ENCODE measurements at regions not wholly inside any gene's neighbourhood (a gene's known extent, or its start where the extent isn't known, plus 50 kb on each side); places are given as distances from the start of the nearest gene placed in this dataset.

- no peak for DNase-seq
Measured at GRCh38 chr14:95442016-95442632, 74.3 kb downstream of the SYNE3 start.

DNA sequence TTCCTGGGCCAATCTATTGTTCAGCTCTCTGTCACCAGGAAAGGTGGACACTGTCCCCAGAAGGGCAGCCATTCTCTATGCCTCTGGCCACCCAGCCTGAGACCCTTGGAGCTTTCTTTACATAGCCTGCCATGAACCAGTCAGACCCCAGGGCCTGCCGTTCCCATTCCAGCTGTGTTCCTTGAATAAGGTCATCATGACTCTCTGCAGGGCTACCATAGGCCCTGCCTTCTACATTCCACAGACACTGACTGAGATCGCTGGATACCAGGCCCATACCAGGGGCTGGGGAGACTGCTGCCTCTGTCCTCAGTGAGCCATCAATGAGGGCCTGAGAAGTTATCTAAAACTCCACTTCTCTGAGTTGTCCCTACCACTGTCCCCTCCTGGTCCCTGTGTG is 75.5 kb downstream of the SYNE3 start:
- no peak for DNase-seq

GRCh38 chr14:95440496-95440895 is 76.0 kb downstream of the SYNE3 start:
- DNase-seq: no peak

DNA sequence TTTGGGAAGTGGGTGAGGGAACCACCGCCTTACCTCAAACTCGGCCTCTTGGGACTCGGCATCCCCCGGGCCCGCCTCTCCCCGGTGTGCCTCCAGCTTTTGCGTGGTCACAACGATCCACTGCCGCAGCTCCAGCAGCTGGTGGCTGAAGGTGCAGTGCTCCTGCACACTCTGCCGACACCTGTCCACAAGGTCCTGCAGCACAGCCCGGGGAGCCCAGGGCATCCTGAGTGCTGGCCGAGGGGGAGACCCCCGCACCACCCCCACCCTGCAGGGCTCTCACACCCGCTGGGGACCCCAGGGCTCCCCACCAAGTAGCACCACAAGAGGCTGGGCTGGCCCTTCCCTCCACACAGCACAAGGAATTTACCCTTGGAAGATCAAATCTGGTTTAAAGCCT is 76.6 kb downstream of the SYNE3 start:
- DNase-seq: no peak

GRCh38 chr14:95437715-95438114 is 78.7 kb downstream of the SYNE3 start:
- DNase-seq: no peak

DNA sequence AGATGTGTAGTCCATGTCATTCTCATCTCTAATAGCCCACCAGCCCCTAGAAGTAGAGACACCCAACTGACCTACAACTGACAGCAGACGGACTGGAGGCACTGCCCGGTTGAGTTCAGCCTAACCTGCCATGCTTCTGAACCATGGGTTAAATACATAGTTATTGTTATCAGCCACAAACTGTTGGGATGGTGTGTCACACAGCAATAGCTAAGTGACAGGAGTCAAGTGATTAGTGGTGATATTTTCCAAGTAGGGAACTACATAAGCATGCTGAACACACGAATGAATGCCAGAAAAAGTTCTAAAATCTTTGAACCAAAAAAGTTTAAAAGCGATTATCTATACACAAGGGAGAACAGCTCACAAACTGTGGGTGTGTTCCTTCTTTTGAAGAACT is 80.1 kb downstream of the SYNE3 start:
- no peak for DNase-seq

- DNase-seq: no peak
Measured at GRCh38 chr14:95434121-95434520, 82.3 kb downstream of the SYNE3 start.

DNA sequence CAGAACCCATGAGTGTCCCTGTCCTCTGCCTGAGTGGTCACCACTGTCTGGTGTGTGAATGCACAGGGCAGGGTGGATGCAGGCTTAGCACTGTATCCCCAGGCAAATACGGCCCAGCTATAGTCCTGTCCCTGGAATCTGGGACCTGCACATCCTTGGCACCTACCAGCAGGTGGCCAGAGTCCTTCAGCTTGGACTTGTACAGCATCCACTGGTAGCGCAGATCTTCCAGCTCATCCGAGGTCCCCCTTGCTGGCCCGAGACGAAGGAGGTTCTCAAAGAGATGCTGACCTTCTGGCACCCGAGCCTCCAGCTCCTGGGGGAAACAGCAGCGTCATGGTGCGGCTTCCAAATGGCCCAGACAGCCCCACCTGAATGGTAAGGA is 83.4 kb downstream of the SYNE3 start:
- DNase-seq: no peak

DNA sequence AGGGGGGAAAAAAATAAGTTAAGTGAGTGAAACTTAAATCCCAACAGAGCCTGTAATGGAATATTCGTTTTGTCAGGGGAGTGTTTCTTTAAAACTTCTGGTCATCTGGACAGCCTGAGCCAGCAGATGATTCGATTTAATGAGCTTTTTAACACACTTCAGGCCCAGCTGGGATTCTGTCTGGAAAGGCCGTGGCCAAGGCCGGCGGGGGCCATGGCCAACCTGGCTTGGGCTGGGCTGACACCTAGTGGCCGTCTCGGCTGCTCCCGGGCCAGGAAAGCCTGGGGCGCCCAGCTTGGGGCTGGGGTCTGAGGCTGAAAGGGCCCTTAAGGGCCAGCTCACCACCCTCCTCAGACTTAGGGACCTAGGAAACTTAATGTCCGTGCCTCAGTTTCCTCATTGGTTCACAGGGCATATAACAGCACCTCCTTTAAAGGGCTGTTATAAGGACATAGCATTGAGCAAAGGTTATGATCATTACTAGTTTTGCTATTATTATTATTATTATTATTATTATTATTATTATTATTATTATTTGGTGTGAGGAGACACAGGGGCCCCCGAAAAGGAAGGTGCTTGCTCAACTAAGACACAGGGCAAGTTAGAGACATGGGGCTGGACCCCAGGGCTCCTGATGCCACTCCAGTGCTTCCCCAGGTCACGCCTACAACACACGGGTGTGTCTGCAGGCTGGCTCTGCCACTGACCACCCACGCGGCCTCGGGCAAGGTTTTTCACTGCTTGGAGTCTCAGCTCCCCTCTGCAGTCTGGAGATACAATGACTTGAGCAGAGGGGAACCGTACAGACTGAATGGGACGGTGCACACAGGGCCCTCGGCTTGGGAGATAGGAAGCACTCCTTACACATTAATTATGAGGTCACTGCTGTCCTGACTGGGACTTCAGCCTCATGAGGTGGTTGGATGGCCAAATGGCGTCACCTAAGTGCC is 84.0 kb downstream of the SYNE3 start:
- DNase-seq: no peak

- no peak for DNase-seq
Measured at GRCh38 chr14:95431199-95432143, 85.0 kb downstream of the SYNE3 start.

GRCh38 chr14:95428557-95428956 is 87.9 kb downstream of the SYNE3 start:
- DNase-seq: no peak

DNA sequence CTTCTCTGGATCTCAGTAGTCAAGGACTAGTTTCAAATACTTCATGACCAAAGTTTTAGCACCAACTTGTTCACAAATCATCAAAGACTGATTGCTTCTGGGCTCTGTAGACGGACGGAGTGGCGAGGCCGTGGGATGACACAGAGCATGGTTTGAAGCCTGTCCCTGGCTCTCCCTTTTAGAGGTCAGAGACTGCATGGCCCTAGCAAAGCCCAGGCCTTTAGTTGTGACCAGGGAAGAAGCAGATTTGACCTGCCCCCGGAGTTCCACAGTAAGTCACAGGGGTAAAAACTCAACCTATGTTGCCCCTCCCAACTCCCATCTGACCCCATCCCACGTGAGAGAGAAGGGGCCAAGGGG is 90.4 kb downstream of the SYNE3 start:
- DNase-seq: no peak

- DNase-seq: no peak
Measured at GRCh38 chr14:95425369-95426115, 90.9 kb downstream of the SYNE3 start.

DNA sequence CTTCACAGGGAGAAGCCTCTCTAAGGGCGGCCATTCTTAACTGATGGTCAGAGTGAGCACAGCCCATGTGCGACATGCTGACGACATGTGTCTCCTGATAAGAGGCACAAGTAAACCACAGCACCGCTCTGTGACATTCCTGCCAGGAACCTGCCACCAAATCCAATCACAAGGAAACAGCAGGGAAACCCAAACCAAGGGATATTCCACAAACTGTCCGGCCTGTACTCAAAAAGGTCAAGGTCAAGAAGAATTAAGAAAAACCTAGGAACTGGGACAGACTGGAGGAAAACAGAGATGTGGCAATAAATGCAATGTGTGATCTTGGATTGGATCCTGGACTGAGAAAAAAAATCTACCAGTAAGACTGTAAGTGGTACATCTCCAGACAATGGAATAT is 91.9 kb downstream of the SYNE3 start:
- DNase-seq: no peak

- no peak for DNase-seq
Measured at GRCh38 chr14:95421741-95422140, 94.7 kb downstream of the SYNE3 start.

- DNase-seq: no peak
Measured at GRCh38 chr14:95420060-95420459, 96.4 kb downstream of the SYNE3 start.

DNA sequence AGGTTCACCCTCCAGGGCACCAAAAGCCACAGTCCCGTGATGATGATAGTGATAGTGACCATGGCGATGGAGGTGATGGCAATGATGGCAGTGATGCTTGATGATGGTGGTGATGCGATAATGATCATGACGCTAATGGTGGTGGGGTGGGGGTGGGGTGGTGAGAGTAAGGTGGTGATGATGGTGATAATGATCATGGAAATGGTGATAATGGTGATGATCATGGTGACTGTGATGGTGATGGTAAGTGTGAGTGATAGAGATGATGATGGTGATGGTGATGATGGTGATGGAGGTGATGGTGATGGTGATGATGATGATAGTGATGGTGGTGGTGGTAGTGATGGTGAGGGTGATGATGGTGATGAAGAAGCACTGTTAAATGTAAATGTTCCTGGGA is 96.9 kb downstream of the SYNE3 start:
- DNase-seq: no peak

- no peak for DNase-seq
Measured at GRCh38 chr14:95418858-95419257, 97.6 kb downstream of the SYNE3 start.

DNA sequence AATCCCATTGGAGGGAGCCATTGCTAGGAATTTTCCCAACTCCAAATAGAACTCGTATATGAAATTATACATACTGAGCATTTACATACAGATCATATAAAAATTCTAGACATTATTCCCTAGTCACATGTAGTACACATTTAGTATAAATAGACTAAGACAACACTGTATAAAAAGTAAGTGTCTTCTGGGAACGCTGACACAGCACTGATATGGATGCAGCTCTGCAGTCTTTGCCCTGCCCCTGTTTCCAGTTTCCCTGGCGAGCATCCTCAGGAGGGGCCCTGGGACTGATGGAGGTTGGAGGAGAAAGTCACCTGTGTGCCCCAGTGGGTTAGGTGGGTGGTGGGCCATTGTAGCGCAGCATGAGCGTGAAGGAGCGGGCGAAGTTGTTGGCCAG is 97.8 kb upstream of the CLMN start:
- DNase-seq: no peak

DNA sequence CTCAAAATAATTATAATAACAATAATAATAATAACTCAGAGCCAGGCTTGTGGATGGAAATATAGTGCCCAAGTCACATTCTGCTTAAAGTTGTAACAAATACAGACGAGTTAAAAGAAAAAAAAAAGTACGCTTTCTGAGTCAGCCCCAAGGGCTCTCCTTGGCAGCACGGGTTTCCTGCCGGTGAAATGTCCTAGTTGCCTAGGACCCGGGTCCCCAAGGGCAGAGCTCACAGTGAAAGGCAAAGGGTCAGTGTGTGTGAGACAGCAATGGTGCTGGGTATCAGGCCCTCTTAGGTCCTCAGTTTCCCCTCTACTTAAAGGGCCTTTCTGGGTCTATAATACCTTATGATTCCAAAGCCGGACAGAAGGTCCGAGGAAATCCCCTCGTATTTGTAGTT is 96.3 kb upstream of the CLMN start:
- no peak for DNase-seq

- no peak for DNase-seq
Measured at GRCh38 chr14:95413289-95414215, 93.8 kb upstream of the CLMN start.

DNA sequence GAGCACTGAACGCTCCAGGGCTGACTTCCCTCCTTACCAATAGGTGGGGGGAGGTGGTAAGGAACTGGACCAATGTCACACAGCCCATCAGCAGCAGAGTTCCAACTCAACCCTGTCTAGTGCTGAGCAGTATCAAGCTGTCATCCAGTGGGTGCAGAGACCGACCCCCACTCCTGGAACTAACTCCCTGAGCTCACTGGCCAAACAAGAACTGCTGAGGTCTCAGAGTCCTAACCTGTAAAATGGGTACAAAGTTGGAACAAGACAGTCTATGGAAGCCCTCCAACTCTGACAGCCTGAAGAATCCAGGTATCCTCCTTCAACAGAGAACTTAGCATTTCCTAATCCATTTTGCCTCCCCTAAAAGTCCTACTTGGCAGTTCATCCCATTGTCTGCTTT is 91.1 kb upstream of the CLMN start:
- no peak for DNase-seq
